Heart left ventricle (tissue), 13 donors: ENCODE measurements at regions not wholly inside any gene's neighbourhood (a gene's known extent, or its start where the extent isn't known, plus 50 kb on each side); places are given as distances from the start of the nearest gene placed in this dataset.

Experiments used
- CTCF ChIP-seq, 12 donors: fragments of 200-600 bp; sonication (generic) in 4 of 12; IDR thresholded peaks; one replicate each; pipeline versions ENCODE4 v1.5.0 to v1.8.0; 2018 to 2022; ENCODE audit warnings: antibody characterized with exemption in 12 of 12, mild to moderate bottlenecking in 5 of 12
- POLR2A ChIP-seq, 2 donors: fragments of 450-650 bp; IDR thresholded peaks; one replicate each; pipeline ENCODE4 v1.6.1; 2017; ENCODE audit warnings: antibody characterized with exemption in 2 of 2, mild to moderate bottlenecking in 2 of 2, moderate library complexity in 2 of 2
- donor health status: ischemic (EF 13 %, LVEDD 7.1; RV severe dilation, severe dysfunction).
- donor health status: DM: no; HTN: yes; CAD: no.
- donor health status: DM: no; HTN: no; CAD: no.
- donor health status: ischemic (EF 25% LVEDD 6.9; RV normal size, moderate dysfunction).
- donor health status: ischemic (EF 25% LVEDD 5.7; RV mildly dilated, moderate dysfunction).
- donor health status: ischemic (EF 35%, LVEDD 5.7; RV mildly dilated, moderate dysfunction).
- donor health status: nonischemic (EF 11% LVEDD 7.7; RV severe dilation, severe dysfunction).
- donor health status: DM: yes; HTN: yes; CAD: no.
- donor health status: PGD.
- donor health status: ischemic (EF 29% LVEDD 5.4; RV normal size, mild dysfunction).
- donor health status: nonischemic (EF 23%, LVEDD 6.1; RV moderate dilation, normal function).

- TF ChIP-seq CTCF (IDR thresholded peaks at IDR 0.05) (no peak), POLR2A (IDR thresholded peaks at IDR 0.05) (no peak)
Observed at GRCh38 chr18:2258954-2259353, 312.4 kb downstream of the METTL4 start.
